Mucosa of descending colon (tissue), 3 donors: ENCODE measurements at regions not wholly inside any gene's neighbourhood (a gene's known extent, or its start where the extent isn't known, plus 50 kb on each side); places are given as distances from the start of the nearest gene placed in this dataset.

Source experiments
- ATAC-seq: fragments of 200-7000 bp; cut with Tn5 transposase; one replicate; pipeline ENCODE4 v1.9.1; 2020; ENCODE audit warnings: mild to moderate bottlenecking, moderate library complexity
- DNase-seq, 3 donors: peaks; one replicate each; pipeline ENCODE4 v3.0.0-alpha.2; 2020
- H3K36me3 ChIP-seq: fragments of 200-600 bp; one replicate; pipeline ENCODE4 v1.8.0; 2021; ENCODE audit warnings: low read depth, mild to moderate bottlenecking
- H3K4me1 ChIP-seq: fragments of 200-600 bp; one replicate; pipeline ENCODE4 v1.8.0; 2021; ENCODE audit warnings: low read depth, mild to moderate bottlenecking
- H3K4me3 ChIP-seq: fragments of 200-600 bp; one replicate; pipeline ENCODE4 v1.8.0; 2021; ENCODE audit warnings: mild to moderate bottlenecking
- H3K9me3 ChIP-seq: fragments of 200-600 bp; one replicate; pipeline ENCODE4 v1.8.0; 2021; ENCODE audit warnings: mild to moderate bottlenecking
- CTCF ChIP-seq: fragments of 200-600 bp; IDR thresholded peaks from one replicate; pipeline ENCODE4 v1.8.0; 2022; ENCODE audit warnings: antibody characterized with exemption, mild to moderate bottlenecking
- intact Hi-C, 2 donors: fragments of 100-400 bp; cut with DNase I in 1 of 2; cut with micrococcal nuclease in 1 of 2; formaldehyde crosslinking; loops; one replicate each; pipeline versions ENCODE4 v1.11.0 to v1.11.1; 2022; cut with DNase I, micrococcal nuclease
- donor health status: DM: no; HTN: no; CAD: no; lungs with moderate emphysema.
- donor health status: DM: no; HTN: no; CAD: no.
- donor health status: DM: no; HTN: yes; CAD: no.

GRCh38 chr1:60670302-60670701 is 412.1 kb upstream of the NFIA start:
- H3K4me1 ChIP-seq: no peaks in the 10 kb centered on the region
- ATAC-seq: no peak
- H3K9me3 ChIP-seq: no peaks in the 10 kb centered on the region
- H3K4me3 ChIP-seq: no peak overlapping the region
- intact Hi-C loops: no loop called here
- no peak for TF ChIP-seq CTCF
- no peak for DNase-seq
- H3K36me3 ChIP-seq: no peaks in the 10 kb centered on the region

GRCh38 chr1:60668585-60668984 is 413.8 kb upstream of the NFIA start:
- ATAC-seq: no peak
- no peaks in the 10 kb centered on the region for H3K9me3 ChIP-seq
- no peaks in the 10 kb centered on the region for H3K4me1 ChIP-seq
- intact Hi-C loops: no loop called here
- no peak for DNase-seq
- no peaks in the 10 kb centered on the region for H3K36me3 ChIP-seq
- no peak for TF ChIP-seq CTCF
- H3K4me3 ChIP-seq: no peak overlapping the region

GRCh38 chr1:60665311-60665710 is 417.1 kb upstream of the NFIA start:
- H3K4me1 ChIP-seq: no peaks in the 10 kb centered on the region
- intact Hi-C loops: no loop called here
- DNase-seq (no peak), ATAC-seq (no peak)
- no peak for TF ChIP-seq CTCF
- no peaks in the 10 kb centered on the region for H3K36me3 ChIP-seq
- H3K4me3 ChIP-seq: no peak overlapping the region
- H3K9me3 ChIP-seq: no peaks in the 10 kb centered on the region

- intact Hi-C loops: no loop called here
- Histone ChIP-seq H3K36me3 (no peaks in the 10 kb centered on the region), H3K4me3 (no peak overlapping the region), H3K9me3 (no peaks in the 10 kb centered on the region), H3K4me1 (no peaks in the 10 kb centered on the region)
- DNase-seq (no peak), ATAC-seq (no peak)
- TF ChIP-seq CTCF: no peak
Observed at GRCh38 chr1:60664086-60664625, 418.2 kb upstream of the NFIA start.

- no peaks in the 10 kb centered on the region for H3K36me3 ChIP-seq
- DNase-seq: no peak
- H3K4me3 ChIP-seq: no peak overlapping the region
- no peaks in the 10 kb centered on the region for H3K9me3 ChIP-seq
- no peaks in the 10 kb centered on the region for H3K4me1 ChIP-seq
- ATAC-seq: no peak
- intact Hi-C loops: no loop called here
- TF ChIP-seq CTCF: no peak
Observed at GRCh38 chr1:60662486-60663044, 419.8 kb upstream of the NFIA start.

GRCh38 chr1:60657926-60658325 is 424.4 kb upstream of the NFIA start:
- DNase-seq (no peak), ATAC-seq (no peak)
- no peak for TF ChIP-seq CTCF
- Histone ChIP-seq H3K4me1 (no peaks in the 10 kb centered on the region), H3K36me3 (no peaks in the 10 kb centered on the region), H3K4me3 (no peak overlapping the region), H3K9me3 (no peaks in the 10 kb centered on the region)
- intact Hi-C loops: no loop called here
